Adipose tissue (tissue), 3 donors: ENCODE measurements at regions not wholly inside any gene's neighbourhood (a gene's known extent, or its start where the extent isn't known, plus 50 kb on each side); places are given as distances from the start of the nearest gene placed in this dataset.
"Not testable (repeated sequence)": the region's sequence is repeated elsewhere in the genome, so short reads cannot be mapped to it uniquely, and the experiment has no call there.

Source experiments
- H3K27ac ChIP-seq: one replicate; pipeline ENCODE4 v1.5.1; 2013; ENCODE audit warnings: low read depth, low read length
- WGBS, 3 donors: extraction: QIAGEN DNeasy Blood & Tissue Kit; methylation state at CpG; one replicate each; pipeline ENCODE4 v1.1.7; 2013; 5-methylcytosine and 5-hydroxymethylcytosine counted together
- donor health status: healthy with polysubstance abuse.
- donor health status: Bipolar disorder and iron deficiency.
- donor health status: healthy.

DNA sequence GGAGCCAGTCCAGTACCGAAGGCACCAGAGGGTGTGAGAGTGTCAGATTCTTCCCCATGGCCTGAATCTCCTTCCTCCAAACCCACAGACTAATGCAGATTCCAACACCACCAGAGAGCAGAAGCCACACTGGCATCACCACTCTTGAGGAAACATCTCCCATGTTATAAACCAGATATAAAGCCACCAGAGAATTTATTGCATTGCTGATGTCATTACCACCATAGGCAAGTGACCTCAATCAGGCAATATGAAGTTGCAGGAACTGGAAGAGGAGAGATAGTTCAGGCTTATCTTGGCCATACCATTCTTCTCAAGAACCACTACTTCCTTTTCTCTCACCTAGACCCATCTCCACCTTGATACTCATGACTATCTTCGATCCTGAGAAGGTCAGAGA, 653.4 kb downstream of the TMEM121 start:
- WGBS, 3 donors: 49 to 58% (median 54%) methylated on average over 2 of the region's 2 CpGs
- H3K27ac ChIP-seq: no peak overlapping the region

DNA sequence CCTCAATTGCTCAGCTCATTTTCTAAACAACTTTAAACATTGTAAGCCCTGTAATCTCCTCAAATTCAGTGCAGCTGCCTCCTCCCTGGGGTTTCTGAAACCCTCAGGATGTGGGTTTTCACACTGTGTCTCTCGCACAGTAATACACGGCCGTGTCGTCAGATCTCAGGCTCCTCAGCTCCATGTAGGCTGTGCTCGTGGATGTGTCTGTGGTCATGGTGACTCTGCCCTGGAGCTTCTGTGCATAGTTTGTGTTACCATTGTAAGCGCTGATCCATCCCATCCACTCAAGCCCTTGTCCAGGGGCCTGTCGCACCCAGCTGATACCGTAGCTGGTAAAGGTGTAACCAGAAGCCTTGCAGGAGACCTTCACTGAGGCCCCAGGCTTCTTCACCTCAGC, 658.4 kb downstream of the TMEM121 start:
- H3K27ac ChIP-seq: not testable (repeated sequence)
- 52 to 70% (median 53%) methylated on average over 8 of the region's 8 CpGs for WGBS, 3 donors

DNA sequence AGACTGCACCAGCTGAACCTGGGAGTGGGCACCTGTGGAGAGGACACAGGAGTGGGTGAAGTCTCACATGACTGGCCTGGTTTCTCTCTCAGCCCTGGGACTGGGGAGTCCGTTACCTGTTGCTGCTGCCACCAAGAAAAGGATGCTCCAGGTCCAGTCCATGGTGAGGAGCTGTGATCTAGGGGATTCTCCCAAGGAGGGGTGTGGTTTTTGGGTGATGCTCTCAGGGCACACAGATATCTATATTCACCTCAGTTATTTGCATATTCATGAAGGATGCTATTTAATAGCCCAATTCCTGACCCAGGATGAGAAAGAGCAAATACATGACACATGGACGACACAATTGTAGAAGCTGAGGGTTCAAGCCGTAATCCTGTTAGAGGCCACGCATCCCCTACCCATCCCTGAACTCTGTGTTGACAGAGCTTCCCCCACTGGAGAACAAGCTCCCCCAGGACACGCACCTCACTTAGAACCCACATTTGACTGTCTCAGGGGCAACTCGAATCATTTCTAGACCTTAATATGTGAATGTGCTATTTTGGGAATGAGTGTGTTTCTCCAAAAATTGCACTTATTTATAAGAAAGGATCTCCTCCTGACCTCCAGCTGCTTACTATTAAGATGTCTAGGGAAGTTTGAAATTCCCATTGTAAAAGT, 658.9 kb downstream of the TMEM121 start:
- 64 to 82% (median 72%) methylated on average over 6 of the region's 6 CpGs for WGBS, 3 donors
- H3K27ac ChIP-seq: not testable (repeated sequence)

DNA sequence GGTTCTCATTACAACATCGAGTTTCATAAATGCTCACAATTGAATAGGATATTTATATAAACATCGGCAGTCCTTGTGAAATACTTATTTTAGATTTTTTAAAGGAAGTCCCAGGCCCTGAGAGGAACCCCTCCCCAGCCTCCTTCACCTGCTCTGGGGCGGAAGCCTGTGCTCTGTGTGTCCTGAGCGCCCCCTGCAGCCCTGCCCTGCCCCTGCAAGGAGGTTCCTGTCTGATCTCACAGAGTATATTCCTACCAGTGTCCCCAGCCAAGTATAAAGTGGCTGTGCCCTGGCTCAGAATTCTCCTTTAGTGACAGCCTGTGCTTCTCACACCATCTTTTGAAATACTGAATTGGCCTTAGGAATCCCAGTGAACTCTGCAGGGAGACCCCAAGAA, 659.5 kb downstream of the TMEM121 start:
- WGBS, 3 donors: 27 to 33% (median 28%) methylated on average over 4 of the region's 4 CpGs
- H3K27ac ChIP-seq: no peak overlapping the region

DNA sequence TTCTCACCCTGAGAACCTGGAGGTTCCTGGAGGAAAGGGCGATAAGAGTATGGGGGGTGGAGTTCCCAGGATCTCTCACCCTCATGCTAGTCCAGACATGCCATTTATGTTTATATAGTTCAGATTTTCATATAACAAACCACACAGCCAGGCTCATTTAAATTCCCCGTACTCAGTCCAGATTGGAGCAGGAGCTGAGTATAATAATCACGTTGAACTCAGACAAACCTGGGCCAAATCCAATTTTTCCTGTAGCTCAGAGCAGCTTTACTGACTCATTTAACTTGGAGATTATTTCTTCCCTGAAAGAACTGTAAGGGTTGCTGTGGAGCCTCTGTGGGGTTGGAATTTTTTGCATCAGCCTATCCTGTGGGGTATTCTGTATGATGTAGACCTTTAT, 660.8 kb downstream of the TMEM121 start:
- no peak overlapping the region for H3K27ac ChIP-seq
- WGBS, 3 donors: 41 to 63% (median 61%) methylated on average over 3 of the region's 3 CpGs

DNA sequence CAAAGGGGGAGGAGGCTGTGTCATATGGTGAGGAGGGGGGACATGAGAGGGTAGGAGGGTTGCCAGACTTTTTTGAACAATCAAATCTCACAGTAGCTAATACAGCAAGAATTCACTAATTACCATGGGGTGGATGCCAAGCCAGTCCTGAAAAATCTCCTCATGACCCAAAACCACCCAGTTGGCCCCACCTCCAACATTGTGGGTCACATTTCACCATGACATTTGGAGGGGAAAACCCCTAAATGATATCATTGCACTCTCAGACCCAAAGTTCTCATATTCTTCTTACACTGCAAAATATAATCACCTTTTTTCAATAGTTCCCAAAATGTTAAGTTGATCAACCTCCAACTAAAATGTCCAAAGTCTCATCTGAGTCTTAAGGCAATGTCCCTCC, 666.3 kb downstream of the TMEM121 start:
- H3K27ac ChIP-seq: not testable (repeated sequence)

DNA sequence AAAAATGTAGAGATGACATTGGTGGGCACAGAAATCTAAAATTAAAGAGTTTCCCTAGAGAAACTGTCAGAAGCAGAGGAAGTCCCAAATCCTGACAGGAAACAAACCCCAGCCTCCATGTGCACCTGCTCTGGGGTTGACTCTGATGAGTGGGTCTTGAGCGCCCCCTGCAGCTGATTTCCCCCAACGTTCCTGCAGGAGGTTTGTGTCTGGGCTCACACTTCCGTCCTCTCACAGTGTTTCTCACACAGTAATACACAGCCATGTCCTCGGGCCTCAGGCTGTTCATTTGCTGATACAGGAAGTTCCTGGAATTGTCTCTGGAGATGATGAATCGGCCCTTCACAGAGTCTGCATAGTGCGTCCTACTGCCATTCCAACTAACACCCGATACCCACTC, 670.1 kb downstream of the TMEM121 start:
- H3K27ac ChIP-seq: not testable (repeated sequence)
- 38 to 54% (median 53%) methylated on average over 7 of the region's 7 CpGs for WGBS, 3 donors

DNA sequence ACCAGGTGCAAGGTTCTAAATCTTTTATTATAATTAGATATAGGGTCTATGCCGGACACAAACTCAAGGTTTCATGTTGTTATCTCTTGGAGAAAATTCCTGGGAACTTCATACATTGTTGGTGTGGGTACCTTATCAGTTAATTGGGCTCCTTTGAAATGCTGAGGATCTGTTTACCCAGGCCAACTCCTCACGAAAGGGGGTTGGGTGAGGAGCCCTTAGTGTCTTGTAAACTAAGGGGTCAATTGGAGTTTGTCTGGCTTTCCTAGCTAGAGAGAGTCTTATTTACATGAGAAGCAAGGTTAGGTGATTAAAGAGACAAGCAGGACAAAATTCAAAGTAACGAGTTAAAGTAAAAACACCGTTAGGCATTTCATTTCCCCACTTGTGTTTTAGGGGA, 670.9 kb downstream of the TMEM121 start:
- WGBS, 3 donors: 56 to 69% (median 68%) methylated on average over 4 of the region's 4 CpGs
- not testable (repeated sequence) for H3K27ac ChIP-seq

DNA sequence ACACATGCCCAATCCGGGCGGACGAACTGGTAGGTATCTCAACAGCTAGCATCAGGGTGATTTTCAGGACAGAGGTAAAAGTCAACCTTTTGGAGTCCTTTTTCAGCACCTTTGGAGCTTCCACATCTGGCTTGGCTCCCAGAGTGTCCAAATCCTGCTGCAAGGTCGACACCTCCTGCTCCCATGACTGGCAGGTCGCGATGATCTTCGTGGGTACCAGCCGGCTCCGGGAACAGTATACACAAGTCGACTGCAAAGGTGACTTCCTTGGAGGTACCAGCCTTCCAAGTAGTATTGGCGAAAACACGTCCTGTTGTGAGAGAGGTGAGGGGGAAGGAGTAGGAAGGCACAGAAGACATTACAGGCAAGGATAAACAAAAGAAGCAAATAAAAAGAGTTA, 672.7 kb downstream of the TMEM121 start:
- H3K27ac ChIP-seq: no peak overlapping the region
- 70 to 87% (median 81%) methylated on average over 12 of the region's 12 CpGs for WGBS, 3 donors

DNA sequence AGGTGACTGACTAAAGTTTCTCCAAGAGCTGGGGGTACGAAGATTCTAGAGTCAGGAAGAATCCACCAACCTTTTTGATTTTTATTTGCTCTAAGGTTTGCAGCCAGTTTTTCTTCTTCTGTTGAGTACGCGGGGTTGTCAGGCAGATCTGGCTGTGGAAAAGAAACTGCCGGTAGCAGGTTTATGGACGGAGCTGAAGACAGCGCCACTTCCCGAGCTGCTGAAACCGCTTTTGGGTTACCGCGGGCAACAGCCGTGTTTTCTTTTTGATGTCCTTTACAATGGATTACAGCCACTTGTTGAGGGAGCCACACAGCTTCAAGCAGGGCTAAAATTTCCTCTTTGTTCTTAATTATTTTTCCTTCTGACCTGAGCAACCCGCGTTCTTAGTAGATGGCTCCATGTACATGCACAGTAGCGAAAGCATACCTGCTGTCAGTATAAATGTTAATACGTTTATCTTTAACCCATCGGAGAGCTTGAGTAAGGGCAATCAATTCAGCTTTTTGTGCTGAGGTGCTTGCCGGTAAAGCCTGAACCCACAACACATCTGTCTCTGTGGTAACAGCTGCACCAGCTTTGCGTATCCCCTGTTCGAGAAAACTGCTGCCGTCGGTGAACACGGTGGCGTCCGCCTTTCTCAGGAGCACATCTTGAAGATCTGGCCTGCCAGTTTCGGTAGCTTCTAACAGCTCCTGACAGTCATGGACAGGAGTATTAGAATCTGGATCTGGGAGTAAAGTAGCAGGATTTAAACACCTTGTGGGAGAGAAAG, 674.3 kb downstream of the TMEM121 start:
- H3K27ac ChIP-seq: no peak overlapping the region
- WGBS, 3 donors: 78 to 88% (median 86%) methylated on average over 25 of the region's 25 CpGs

DNA sequence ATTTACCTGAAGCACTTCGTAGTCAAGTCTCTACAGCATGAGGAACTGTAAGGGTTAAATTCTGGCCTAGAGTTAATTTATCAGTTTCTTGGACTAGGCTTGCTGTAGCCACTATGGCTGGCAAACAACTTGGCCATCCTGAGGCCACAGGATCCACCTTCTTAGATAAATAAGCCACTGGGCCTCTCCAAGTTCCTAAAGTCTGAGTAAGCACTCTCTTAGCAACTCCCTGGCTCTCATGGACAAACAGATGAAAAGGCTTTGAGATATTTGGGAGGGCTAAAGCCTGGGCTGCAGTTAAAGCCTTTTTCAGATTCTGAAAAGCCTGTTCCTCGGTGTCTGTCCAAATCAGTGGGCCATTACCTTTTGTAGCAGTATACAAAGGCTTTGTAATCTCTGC, 675.0 kb downstream of the TMEM121 start:
- 47 to 73% (median 68%) methylated on average over 2 of the region's 2 CpGs for WGBS, 3 donors
- no peak overlapping the region for H3K27ac ChIP-seq

DNA sequence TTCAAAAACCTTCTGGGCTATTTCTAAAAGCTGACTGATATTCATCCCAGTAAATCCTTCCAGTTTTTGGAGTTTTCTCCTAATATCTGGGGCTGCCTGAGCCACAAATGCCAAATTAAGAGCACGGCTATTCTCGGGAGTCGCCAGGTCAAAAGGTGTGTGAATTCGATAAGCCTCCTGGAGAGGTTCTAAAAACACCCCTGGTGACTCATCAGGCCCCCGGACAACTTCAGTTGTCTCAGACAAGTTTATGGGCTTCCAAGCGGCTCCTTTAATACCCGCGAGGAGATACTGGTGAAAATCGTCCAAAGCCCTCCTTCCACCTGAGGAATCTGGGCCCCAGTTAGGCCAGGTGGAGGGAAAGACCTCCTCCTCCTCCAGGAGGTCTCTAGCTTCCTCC, 677.1 kb downstream of the TMEM121 start:
- WGBS, 3 donors: 64 to 85% (median 83%) methylated on average over 9 of the region's 9 CpGs
- no peak overlapping the region for H3K27ac ChIP-seq

DNA sequence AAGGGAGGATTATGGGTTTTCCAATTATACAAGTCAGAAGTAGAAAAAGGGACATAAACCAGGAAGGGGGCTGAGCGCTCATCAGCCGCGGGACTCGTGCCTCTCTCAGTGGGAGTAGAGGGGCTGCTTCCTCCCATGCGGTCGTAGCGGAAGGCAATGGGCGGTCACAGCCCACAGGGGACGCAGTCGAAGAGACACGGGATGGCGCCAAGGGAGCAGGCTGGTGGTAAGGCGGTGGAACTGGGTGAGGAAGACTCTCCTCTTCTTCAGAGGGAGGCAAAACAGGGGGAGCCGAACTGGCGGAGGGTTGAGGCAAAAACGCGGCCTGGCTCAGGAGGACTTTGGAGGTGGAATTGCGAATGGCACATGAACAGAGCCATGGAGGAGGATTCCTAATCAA, 677.7 kb downstream of the TMEM121 start:
- 77 to 89% (median 82%) methylated on average over 18 of the region's 18 CpGs for WGBS, 3 donors
- H3K27ac ChIP-seq: no peak overlapping the region

DNA sequence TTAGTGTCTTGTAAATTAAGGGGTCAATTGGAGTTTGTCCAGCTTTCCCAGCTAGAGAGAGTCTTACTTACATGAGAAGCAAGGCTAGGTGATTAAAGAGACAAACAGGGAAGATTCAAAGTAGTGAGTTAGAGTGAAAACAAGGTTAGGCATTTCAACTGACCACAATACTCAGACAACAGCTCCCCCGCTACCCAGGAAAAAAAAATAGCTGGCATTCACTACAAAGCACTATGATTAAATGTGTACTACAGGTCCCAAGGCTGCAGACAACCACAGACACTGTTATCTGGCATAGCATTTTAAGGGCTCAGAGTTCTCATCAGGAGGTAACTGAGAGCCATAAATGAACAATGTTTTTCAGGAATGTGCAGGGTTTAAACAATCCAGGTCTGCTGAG, 680.9 kb downstream of the TMEM121 start:
- no peak overlapping the region for H3K27ac ChIP-seq
- 46 to 71% (median 64%) methylated on average over 1 of the region's 1 CpG for WGBS, 3 donors

DNA sequence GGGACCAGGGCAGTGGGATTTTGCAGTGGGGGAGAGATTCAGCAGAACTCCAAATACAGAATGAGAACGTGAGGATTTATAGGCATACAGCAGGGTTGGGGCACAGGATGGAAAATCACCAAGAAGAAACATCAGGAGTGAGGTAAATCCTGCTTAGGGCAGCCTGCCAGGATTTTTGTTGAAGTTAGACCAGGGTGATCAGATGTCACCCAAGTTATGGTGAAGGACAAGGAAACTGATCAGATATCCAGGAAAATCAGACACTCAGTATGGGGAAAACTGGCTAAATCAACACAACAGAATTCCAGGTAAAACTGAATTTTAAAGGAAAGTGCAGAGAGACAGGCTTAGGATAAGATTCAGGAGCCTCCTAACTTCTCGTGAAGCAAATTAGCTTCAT, 682.4 kb downstream of the TMEM121 start:
- WGBS, 3 donors: 29 to 57% (median 46%) methylated on average over 2 of the region's 2 CpGs
- H3K27ac ChIP-seq: no peak overlapping the region

DNA sequence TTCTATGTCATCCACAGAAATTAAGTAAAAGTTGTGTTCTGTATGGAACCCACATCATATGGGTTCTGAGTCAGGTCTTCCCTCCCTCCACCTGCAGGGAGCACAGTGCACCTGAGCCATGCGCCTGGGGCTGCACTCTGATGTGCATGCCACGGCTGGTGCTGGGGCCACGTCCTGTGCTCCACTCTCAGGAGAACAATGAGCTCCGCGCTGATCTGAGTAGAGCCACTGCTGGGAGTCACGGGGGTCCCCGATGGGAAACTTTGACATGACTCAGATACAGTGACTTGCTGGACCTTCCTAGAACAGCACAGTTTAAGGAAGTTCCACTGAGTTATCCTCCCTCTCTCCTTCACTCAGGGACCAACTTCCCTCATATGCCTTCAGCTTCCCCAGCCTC, 683.4 kb downstream of the TMEM121 start:
- WGBS, 3 donors: 56 to 76% (median 63%) methylated on average over 7 of the region's 7 CpGs
- H3K27ac ChIP-seq: no peak overlapping the region

DNA sequence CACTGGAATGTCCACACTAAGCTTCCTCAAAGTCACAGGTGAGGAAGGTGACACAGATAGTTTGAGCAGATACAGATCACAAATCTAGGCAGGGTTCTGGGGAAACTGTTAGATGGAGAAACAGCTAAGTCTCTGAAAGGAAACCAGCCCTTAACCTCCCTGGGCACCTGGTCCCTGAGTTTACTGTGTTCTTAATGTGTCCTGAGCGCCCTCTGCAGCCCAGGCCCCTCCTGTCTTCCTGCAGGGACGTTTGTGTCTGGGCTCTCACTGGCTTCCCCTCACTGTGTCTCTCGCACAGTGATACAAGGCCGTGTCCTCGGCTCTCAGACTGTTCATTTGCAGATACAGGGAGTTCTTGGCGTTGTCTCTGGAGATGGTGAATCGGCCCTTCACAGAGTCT, 684.3 kb downstream of the TMEM121 start:
- WGBS, 3 donors: 37 to 49% (median 47%) methylated on average over 7 of the region's 7 CpGs

DNA sequence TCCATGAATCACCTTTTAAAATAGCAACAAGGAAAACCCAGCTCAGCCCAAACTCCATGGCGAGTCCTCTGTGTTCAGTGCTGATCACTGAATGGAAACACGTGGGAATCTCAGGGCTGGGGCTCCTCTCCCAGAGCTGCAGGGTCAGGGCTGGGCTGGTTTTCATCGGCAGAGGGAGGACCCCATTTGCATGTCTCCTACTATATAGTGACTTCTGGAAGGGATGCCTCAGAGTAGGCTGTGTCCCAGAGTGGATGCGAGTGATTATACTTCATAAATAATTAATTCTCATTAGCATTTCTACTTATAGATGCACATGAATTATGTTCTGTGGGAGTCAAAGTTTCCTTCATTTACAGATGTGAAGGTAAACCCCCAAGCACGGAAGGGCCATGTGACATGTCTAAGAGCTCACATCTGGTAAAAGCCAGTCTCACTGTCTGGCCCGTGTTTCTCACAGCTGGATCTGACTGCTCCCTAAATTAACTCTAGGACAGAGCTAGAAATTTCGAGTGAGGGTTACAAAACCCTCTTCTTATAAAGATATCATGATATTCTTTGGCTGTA, 685.0 kb downstream of the TMEM121 start:
- no peak overlapping the region for H3K27ac ChIP-seq
- WGBS, 3 donors: 46 to 67% (median 56%) methylated on average over 7 of the region's 7 CpGs

More for the DNA sequence above, 684.3 kb downstream of the TMEM121 start:
- H3K27ac ChIP-seq: no peak overlapping the region

DNA sequence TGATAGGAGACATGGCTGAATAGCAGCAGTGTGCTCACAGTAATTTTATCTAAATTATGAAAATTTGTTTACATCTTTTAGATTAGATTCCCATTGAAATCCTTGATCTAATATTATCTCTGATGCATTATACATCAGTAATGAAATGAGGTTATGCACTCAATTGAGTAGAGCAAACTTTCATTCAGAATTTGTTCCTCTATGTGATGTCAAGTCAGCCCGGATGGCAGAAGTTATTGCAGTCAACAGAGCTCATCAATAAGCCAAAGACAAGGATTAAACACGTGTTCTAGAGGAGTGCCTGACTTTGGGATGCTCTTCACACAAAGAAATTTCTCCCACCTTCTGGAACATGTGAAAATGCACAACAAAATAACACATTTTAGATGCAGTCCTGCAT, 688.8 kb downstream of the TMEM121 start:
- 12 to 45% (median 45%) methylated on average over 2 of the region's 2 CpGs for WGBS, 3 donors
- no peak overlapping the region for H3K27ac ChIP-seq

DNA sequence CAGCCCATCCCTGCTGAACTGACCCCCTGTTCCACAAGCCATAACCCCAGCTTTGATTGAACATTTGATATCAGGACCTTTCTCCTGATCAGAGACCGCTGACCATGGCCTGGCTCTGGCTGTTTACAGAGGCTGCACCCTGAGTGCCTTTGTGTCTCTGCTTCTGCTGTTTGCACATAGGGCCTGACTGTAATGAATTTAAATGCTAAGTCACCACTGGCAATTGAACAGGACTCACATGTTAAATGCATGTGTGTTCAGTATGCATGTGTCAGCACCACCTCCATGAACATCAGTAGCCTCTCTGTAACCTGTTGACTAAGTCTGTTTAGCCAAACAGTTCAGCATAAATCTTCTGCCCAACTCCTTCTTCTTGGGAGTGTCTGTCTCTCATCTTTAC, 690.3 kb downstream of the TMEM121 start:
- H3K27ac ChIP-seq: no peak overlapping the region
- WGBS, 3 donors: 67 to 73% (median 69%) methylated on average over 1 of the region's 1 CpG
